22Rv1 (cell line): ENCODE measurements at regions not wholly inside any gene's neighbourhood (a gene's known extent, or its start where the extent isn't known, plus 50 kb on each side); places are given as distances from the start of the nearest gene placed in this dataset.

Source experiments
- ZFX ChIP-seq: fragments of 450-650 bp; IDR thresholded peaks from 2 replicates; pipeline ENCODE4 v1.6.1; 2017; ENCODE audit warnings: antibody characterized with exemption, borderline replicate concordance
- TF ChIP-seq, protein P1 (sequence below): fragments of 450-650 bp; IDR thresholded peaks from 2 replicates; pipeline ENCODE4 v1.5.1; 2017; ENCODE audit warnings: mild to moderate bottlenecking

DNA sequence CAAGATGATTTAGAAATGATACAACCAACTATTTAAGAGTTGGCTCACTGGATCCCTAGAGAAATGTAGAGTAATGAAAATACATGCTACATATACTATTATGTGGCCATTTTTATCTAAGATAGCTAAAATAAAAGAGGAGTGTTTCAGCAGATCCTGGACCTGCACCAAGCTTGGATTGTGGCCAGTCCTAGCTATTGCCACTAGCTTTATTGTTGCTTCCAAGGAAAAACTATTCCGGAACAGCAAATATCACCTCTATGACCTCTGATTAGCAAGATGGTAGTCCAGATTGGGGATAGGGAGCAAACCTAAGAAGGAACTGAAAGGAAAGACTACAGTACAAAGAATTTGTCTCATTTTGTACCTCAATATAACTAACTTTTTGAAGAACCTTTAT, 63.7 kb upstream of the NDN start:
- TF ChIP-seq, protein P1, sequence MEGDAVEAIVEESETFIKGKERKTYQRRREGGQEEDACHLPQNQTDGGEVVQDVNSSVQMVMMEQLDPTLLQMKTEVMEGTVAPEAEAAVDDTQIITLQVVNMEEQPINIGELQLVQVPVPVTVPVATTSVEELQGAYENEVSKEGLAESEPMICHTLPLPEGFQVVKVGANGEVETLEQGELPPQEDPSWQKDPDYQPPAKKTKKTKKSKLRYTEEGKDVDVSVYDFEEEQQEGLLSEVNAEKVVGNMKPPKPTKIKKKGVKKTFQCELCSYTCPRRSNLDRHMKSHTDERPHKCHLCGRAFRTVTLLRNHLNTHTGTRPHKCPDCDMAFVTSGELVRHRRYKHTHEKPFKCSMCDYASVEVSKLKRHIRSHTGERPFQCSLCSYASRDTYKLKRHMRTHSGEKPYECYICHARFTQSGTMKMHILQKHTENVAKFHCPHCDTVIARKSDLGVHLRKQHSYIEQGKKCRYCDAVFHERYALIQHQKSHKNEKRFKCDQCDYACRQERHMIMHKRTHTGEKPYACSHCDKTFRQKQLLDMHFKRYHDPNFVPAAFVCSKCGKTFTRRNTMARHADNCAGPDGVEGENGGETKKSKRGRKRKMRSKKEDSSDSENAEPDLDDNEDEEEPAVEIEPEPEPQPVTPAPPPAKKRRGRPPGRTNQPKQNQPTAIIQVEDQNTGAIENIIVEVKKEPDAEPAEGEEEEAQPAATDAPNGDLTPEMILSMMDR = no peak
- TF ChIP-seq ZFX = no peak
